Heart left ventricle (tissue), 16 donors: ENCODE measurements at regions not wholly inside any gene's neighbourhood (a gene's known extent, or its start where the extent isn't known, plus 50 kb on each side); places are given as distances from the start of the nearest gene placed in this dataset.

Source experiments
- ATAC-seq, 4 donors: fragments of 200-7000 bp; cut with Tn5 transposase; one replicate each; pipeline ENCODE4 v1.9.1; 2020 to 2022; ENCODE audit warnings: moderate library complexity in 4 of 4, mild to moderate bottlenecking in 3 of 4, moderate number of reproducible peaks in 1 of 4
- DNase-seq, 5 donors: peaks; one replicate each; pipeline ENCODE4 v3.0.0-alpha.2; 2020
- H3K27ac ChIP-seq, 12 donors: fragments of 200-600 bp; sonication (generic) in 4 of 12; one replicate each; pipeline versions ENCODE4 v1.5.0 to v1.8.0; 2016 to 2022; ENCODE audit warnings: mild to moderate bottlenecking in 2 of 12
- H3K27me3 ChIP-seq, 9 donors: fragments of 200-600 bp; sonication (generic) in 2 of 9; one replicate each; pipeline versions ENCODE4 v1.5.1 to v1.8.0; 2016 to 2022; ENCODE audit warnings: mild to moderate bottlenecking in 3 of 9
- H3K36me3 ChIP-seq, 9 donors: fragments of 200-600 bp; sonication (generic) in 2 of 9; one replicate each; pipeline versions ENCODE4 v1.5.0 to v1.8.0; 2018 to 2022; ENCODE audit warnings: mild to moderate bottlenecking in 2 of 9
- H3K4me1 ChIP-seq, 12 donors: fragments of 200-600 bp; sonication (generic) in 4 of 12; one replicate each; pipeline versions ENCODE4 v1.5.0 to v1.8.0; 2016 to 2022; ENCODE audit warnings: mild to moderate bottlenecking in 3 of 12
- H3K4me3 ChIP-seq, 12 donors: fragments of 200-600 bp; sonication (generic) in 4 of 12; one replicate each; pipeline versions ENCODE4 v1.5.0 to v1.8.0; 2017 to 2022; ENCODE audit warnings: mild to moderate bottlenecking in 9 of 12, moderate library complexity in 4 of 12
- H3K9me3 ChIP-seq, 12 donors: fragments of 200-600 bp; sonication (generic) in 4 of 12; one replicate each; pipeline versions ENCODE4 v1.5.0 to v1.8.0; 2016 to 2022; ENCODE audit warnings: mild to moderate bottlenecking in 1 of 12
- POLR2A ChIP-seq, 2 donors: fragments of 450-650 bp; IDR thresholded peaks; one replicate each; pipeline ENCODE4 v1.6.1; 2017; ENCODE audit warnings: antibody characterized with exemption in 2 of 2, mild to moderate bottlenecking in 2 of 2, moderate library complexity in 2 of 2
- WGBS, 4 donors: extraction: QIAGEN DNeasy Blood & Tissue Kit in 2 of 4; methylation state at CpG; one replicate each; pipeline versions ENCODE4 v1.1.5 to v1.1.7; 2013 to 2018; 5-methylcytosine and 5-hydroxymethylcytosine counted together
- intact Hi-C, 10 donors: fragments of 100-400 bp; cut with DNase I; formaldehyde crosslinking; loops; one replicate each; pipeline versions ENCODE4 v1.11.1 to v1.14.2; 2022
- TF ChIP-seq, protein P1 (sequence below), 12 donors: fragments of 200-600 bp; sonication (generic) in 4 of 12; IDR thresholded peaks; one replicate each; pipeline versions ENCODE4 v1.5.0 to v1.8.0; 2018 to 2022; ENCODE audit warnings: antibody characterized with exemption in 12 of 12, mild to moderate bottlenecking in 5 of 12
- donor health status: ischemic (EF 13 %, LVEDD 7.1; RV severe dilation, severe dysfunction).
- donor health status: healthy with polysubstance abuse.
- donor health status: DM: no; HTN: yes; CAD: no.
- donor health status: DM: no; HTN: no; CAD: no.
- donor health status: ischemic (EF 25% LVEDD 6.9; RV normal size, moderate dysfunction).
- donor health status: ischemic (EF 25% LVEDD 5.7; RV mildly dilated, moderate dysfunction).
- donor health status: healthy.
- donor health status: DM: yes; HTN: yes; CAD: no.
- donor health status: ischemic (EF 35%, LVEDD 5.7; RV mildly dilated, moderate dysfunction).
- donor health status: nonischemic (EF 11% LVEDD 7.7; RV severe dilation, severe dysfunction).
- donor health status: DM: yes; HTN: yes; CAD: no.
- donor health status: PGD.
- donor health status: ischemic (EF 29% LVEDD 5.4; RV normal size, mild dysfunction).
- donor health status: nonischemic (EF 23%, LVEDD 6.1; RV moderate dilation, normal function).

DNA sequence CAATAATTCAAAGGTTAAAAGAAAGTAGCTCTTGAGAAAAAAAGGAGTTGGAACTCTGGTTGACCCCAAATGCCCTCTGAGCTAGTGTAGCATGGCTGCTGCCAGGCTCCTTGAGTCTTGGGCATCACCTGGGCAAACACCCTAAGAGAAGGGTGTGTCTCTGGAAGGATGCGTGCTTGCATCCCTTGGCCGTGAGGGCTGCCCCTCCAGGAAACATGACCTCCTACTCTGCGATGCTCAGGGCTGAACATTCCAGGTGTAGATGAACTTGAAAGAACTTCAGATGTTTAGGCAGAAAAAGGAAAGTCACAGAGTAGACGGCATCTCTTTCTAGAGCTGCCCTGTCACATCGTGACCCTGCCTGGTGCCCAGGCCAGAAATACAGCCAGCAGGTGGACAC, 189.4 kb upstream of the TCERG1L start:
- Histone ChIP-seq H3K4me3 (no peak overlapping the region), H3K36me3 (no peaks in the 10 kb centered on the region), H3K27ac (no peak overlapping the region), H3K9me3 (peaks cover 0 to 32% (median 22%) of the 10 kb centered on the region in 12 donors), H3K27me3 (no peaks in the 10 kb centered on the region), H3K4me1 (no peaks in the 10 kb centered on the region)
- 88 to 95% (median 91%) methylated on average over 5 of the region's 5 CpGs for WGBS, 4 donors
- TF ChIP-seq, protein P1, sequence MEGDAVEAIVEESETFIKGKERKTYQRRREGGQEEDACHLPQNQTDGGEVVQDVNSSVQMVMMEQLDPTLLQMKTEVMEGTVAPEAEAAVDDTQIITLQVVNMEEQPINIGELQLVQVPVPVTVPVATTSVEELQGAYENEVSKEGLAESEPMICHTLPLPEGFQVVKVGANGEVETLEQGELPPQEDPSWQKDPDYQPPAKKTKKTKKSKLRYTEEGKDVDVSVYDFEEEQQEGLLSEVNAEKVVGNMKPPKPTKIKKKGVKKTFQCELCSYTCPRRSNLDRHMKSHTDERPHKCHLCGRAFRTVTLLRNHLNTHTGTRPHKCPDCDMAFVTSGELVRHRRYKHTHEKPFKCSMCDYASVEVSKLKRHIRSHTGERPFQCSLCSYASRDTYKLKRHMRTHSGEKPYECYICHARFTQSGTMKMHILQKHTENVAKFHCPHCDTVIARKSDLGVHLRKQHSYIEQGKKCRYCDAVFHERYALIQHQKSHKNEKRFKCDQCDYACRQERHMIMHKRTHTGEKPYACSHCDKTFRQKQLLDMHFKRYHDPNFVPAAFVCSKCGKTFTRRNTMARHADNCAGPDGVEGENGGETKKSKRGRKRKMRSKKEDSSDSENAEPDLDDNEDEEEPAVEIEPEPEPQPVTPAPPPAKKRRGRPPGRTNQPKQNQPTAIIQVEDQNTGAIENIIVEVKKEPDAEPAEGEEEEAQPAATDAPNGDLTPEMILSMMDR (IDR thresholded peaks at IDR 0.05) = no peak
- no peak for TF ChIP-seq POLR2A (IDR thresholded peaks at IDR 0.05)
- DNase-seq = no peak
- intact Hi-C loops = no loop called here
- ATAC-seq = no peak

DNA sequence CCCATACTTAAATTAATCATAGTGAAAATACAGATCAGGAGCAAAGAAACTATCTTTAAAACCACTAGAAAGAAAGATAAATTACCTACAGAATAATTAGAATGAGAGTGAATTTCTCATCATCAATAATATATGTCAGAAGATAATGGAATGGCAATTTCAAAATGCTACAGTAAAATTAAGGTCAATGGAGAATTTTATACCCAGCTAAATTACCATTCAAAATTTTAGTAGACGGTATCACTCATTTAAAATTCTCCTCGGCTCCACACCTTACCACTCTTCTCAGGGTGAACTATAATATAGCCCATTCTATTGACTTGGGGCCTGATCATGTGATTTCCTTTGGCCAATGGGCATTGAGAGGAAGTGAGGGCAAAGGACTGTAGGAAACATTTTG, 192.5 kb upstream of the TCERG1L start:
- ATAC-seq = no peak
- intact Hi-C loops = no loop called here
- H3K9me3 ChIP-seq = peaks cover 0 to 33% (median 23%) of the 10 kb centered on the region in 12 donors
- no peak overlapping the region for H3K4me3 ChIP-seq
- no peak for DNase-seq
- WGBS, 4 donors = 79 to 91% (median 88%) methylated on average over 2 of the region's 2 CpGs
- no peaks in the 10 kb centered on the region for H3K27me3 ChIP-seq
- H3K4me1 ChIP-seq = no peaks in the 10 kb centered on the region
- TF ChIP-seq, protein P1 (IDR thresholded peaks at IDR 0.05) = no peak
- no peak for TF ChIP-seq POLR2A (IDR thresholded peaks at IDR 0.05)
- H3K27ac ChIP-seq = no peak overlapping the region
- no peaks in the 10 kb centered on the region for H3K36me3 ChIP-seq

DNA sequence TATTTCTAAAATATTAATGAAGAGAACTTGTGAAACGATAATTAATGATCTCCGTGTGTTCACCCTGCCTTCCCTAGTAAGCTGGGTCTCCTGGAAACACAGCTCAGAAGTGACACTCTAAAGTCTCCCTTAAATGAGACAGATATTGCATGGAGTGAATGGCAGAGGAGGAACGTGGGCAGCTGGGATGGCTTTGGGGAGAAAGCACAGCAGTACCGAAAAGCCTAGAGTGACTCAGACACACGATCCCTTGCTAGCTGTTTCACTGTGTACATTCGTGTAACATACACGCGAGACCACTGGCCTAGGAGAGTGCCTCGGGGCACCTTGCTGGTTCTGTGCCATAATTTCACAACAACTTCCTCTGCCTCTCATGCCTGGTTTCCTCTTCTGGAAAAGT, 199.9 kb upstream of the TCERG1L start:
- no peak for TF ChIP-seq POLR2A (IDR thresholded peaks at IDR 0.05)
- TF ChIP-seq, protein P1 (IDR thresholded peaks at IDR 0.05) = no peak
- no peaks in the 10 kb centered on the region for H3K4me1 ChIP-seq
- peaks cover 0 to 10% (median 0%) of the 10 kb centered on the region in 9 donors for H3K27me3 ChIP-seq
- intact Hi-C loops = no loop called here
- ATAC-seq = no peak
- no peak overlapping the region for H3K27ac ChIP-seq
- no peak for DNase-seq
- H3K4me3 ChIP-seq = no peak overlapping the region
- peaks cover 0 to 16% (median 2%) of the 10 kb centered on the region in 12 donors for H3K9me3 ChIP-seq
- H3K36me3 ChIP-seq = no peaks in the 10 kb centered on the region
- WGBS, 4 donors = 85 to 89% (median 87%) methylated on average over 9 of the region's 9 CpGs

DNA sequence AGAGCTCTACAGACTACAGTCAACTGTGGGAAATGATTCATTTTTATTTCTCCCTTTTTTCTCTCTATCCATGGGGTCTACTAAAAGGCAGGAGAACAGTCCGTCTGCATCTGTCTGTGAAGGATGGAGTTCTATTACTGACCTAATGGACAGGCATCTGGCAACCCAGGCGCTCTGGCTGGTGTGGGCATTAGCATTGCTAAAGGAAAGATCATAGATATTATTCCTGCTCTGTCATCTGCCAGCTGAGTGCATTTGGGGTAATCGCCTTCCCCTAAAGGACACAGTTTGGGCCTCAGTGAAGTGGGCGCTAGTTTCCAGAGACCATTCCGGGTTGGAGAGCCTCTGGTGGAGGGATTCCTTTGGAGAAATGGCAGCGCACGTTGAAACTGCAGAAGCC, 201.3 kb upstream of the TCERG1L start:
- no peak overlapping the region for H3K27ac ChIP-seq
- WGBS, 4 donors = 88 to 93% (median 92%) methylated on average over 7 of the region's 7 CpGs
- no peak for TF ChIP-seq POLR2A (IDR thresholded peaks at IDR 0.05)
- TF ChIP-seq, protein P1 (IDR thresholded peaks at IDR 0.05) = no peak
- H3K36me3 ChIP-seq = no peaks in the 10 kb centered on the region
- H3K4me3 ChIP-seq = no peak overlapping the region
- H3K4me1 ChIP-seq = no peaks in the 10 kb centered on the region
- intact Hi-C loops = no loop called here
- peaks cover 0 to 16% (median 2%) of the 10 kb centered on the region in 12 donors for H3K9me3 ChIP-seq
- no peak for DNase-seq
- ATAC-seq = no peak
- H3K27me3 ChIP-seq = peaks cover 0 to 17% (median 0%) of the 10 kb centered on the region in 9 donors
